Colonic mucosa (tissue), 4 donors: ENCODE measurements at regions not wholly inside any gene's neighbourhood (a gene's known extent, or its start where the extent isn't known, plus 50 kb on each side); places are given as distances from the start of the nearest gene placed in this dataset.

Source experiments
- DNase-seq: peaks from one replicate; pipeline ENCODE4 v3.0.0-alpha.2; 2020
- H3K27ac ChIP-seq: fragments of 200-600 bp; one replicate; pipeline ENCODE4 v1.8.0; 2021
- H3K27me3 ChIP-seq: fragments of 200-600 bp; one replicate; pipeline ENCODE4 v1.8.0; 2021
- H3K36me3 ChIP-seq: fragments of 200-600 bp; one replicate; pipeline ENCODE4 v1.8.0; 2021
- H3K4me1 ChIP-seq: fragments of 200-600 bp; one replicate; pipeline ENCODE4 v1.8.0; 2021; ENCODE audit warnings: mild to moderate bottlenecking
- H3K4me3 ChIP-seq: fragments of 200-600 bp; one replicate; pipeline ENCODE4 v1.8.0; 2021
- H3K9ac ChIP-seq, 2 donors: one replicate each; pipeline ENCODE4 v1.7.0; 2013; ENCODE audit warnings: control low read depth in 2 of 2, low read depth in 2 of 2, low read length in 2 of 2
- H3K9me3 ChIP-seq: fragments of 200-600 bp; one replicate; pipeline ENCODE4 v1.8.0; 2021
- CTCF ChIP-seq: fragments of 200-600 bp; IDR thresholded peaks from one replicate; pipeline ENCODE4 v1.8.0; 2022; ENCODE audit warnings: antibody characterized with exemption, mild to moderate bottlenecking
- intact Hi-C: fragments of 100-400 bp; cut with DNase I; formaldehyde crosslinking; loops from one replicate; pipeline ENCODE4 v1.14.1; 2022
- donor health status: healthy.
- donor health status: DM: no; HTN: no; CAD: no.
- donor health status: DM: no; HTN: no; CAD: no.

- TF ChIP-seq CTCF = no peak
- intact Hi-C loops = no loop called here
- no peak for DNase-seq
- H3K36me3 ChIP-seq = no peaks in the 10 kb centered on the region
- H3K4me3 ChIP-seq = no peak overlapping the region
- H3K9me3 ChIP-seq = no peaks in the 10 kb centered on the region
- H3K4me1 ChIP-seq = no peaks in the 10 kb centered on the region
- no peak overlapping the region for H3K9ac ChIP-seq
- H3K27ac ChIP-seq = no peak overlapping the region
- no peaks in the 10 kb centered on the region for H3K27me3 ChIP-seq
Observed at GRCh38 chr12:25692115-25693035, 139.3 kb upstream of the LMNTD1 start.

GRCh38 chr12:25694072-25694471, 141.0 kb upstream of the LMNTD1 start:
- no peak for TF ChIP-seq CTCF
- no peak for DNase-seq
- no peaks in the 10 kb centered on the region for H3K36me3 ChIP-seq
- no peaks in the 10 kb centered on the region for H3K4me1 ChIP-seq
- no peak overlapping the region for H3K9ac ChIP-seq
- H3K27ac ChIP-seq = no peak overlapping the region
- H3K9me3 ChIP-seq = no peaks in the 10 kb centered on the region
- H3K27me3 ChIP-seq = no peaks in the 10 kb centered on the region
- intact Hi-C loops = no loop called here
- no peak overlapping the region for H3K4me3 ChIP-seq

GRCh38 chr12:25695574-25695973, 142.5 kb upstream of the LMNTD1 start:
- Histone ChIP-seq H3K9ac (no peak overlapping the region), H3K9me3 (no peaks in the 10 kb centered on the region), H3K27me3 (no peaks in the 10 kb centered on the region), H3K4me1 (no peaks in the 10 kb centered on the region), H3K4me3 (no peak overlapping the region), H3K27ac (no peak overlapping the region), H3K36me3 (no peaks in the 10 kb centered on the region)
- no peak for DNase-seq
- intact Hi-C loops = no loop called here
- no peak for TF ChIP-seq CTCF

GRCh38 chr12:25698772-25699171, 145.7 kb upstream of the LMNTD1 start:
- H3K4me1 ChIP-seq = no peaks in the 10 kb centered on the region
- TF ChIP-seq CTCF = no peak
- intact Hi-C loops = no loop called here
- no peaks in the 10 kb centered on the region for H3K36me3 ChIP-seq
- no peak overlapping the region for H3K9ac ChIP-seq
- no peaks in the 10 kb centered on the region for H3K9me3 ChIP-seq
- H3K4me3 ChIP-seq = no peak overlapping the region
- H3K27me3 ChIP-seq = no peaks in the 10 kb centered on the region
- H3K27ac ChIP-seq = no peak overlapping the region
- no peak for DNase-seq

- no peak for TF ChIP-seq CTCF
- Histone ChIP-seq H3K27ac (no peak overlapping the region), H3K4me3 (no peak overlapping the region), H3K9me3 (no peaks in the 10 kb centered on the region), H3K9ac (no peak overlapping the region), H3K36me3 (no peaks in the 10 kb centered on the region), H3K4me1 (no peaks in the 10 kb centered on the region), H3K27me3 (no peaks in the 10 kb centered on the region)
- intact Hi-C loops = no loop called here
- DNase-seq = no peak
Observed at GRCh38 chr12:25699454-25699853, 146.4 kb upstream of the LMNTD1 start.
